K562 (cell line): ENCODE measurements at regions not wholly inside any gene's neighbourhood (a gene's known extent, or its start where the extent isn't known, plus 50 kb on each side); places are given as distances from the start of the nearest gene placed in this dataset.

Experiments used
- CREB5 ChIP-seq: fragments of 250-450 bp; sonication (Bioruptor Pico); IDR thresholded peaks from 2 replicates; pipeline ENCODE4 v1.5.0; 2020; ENCODE audit warnings: mild to moderate bottlenecking
- CUX1 ChIP-seq: fragments of 200-800 bp; sonication (Bioruptor generic); IDR thresholded peaks from 2 replicates; pipeline ENCODE4 v1.6.1; 2016; ENCODE audit warnings: missing genetic modification characterization, missing compliant biosample characterization
- PHB2 ChIP-seq: fragments of 450-650 bp; IDR thresholded peaks from 2 replicates; pipeline ENCODE4 v1.6.1; 2017; ENCODE audit warnings: low read depth
- TAF15 ChIP-seq: fragments of 200-400 bp; formaldehyde crosslinking; IDR thresholded peaks from 2 replicates; pipeline ENCODE4 v1.6.1; 2017; ENCODE audit warnings: mild to moderate bottlenecking, low read depth, low read length, moderate library complexity
- TAF9B ChIP-seq: fragments of 450-650 bp; IDR thresholded peaks from 2 replicates; pipeline ENCODE4 v1.6.1; 2018; ENCODE audit warnings: mild to moderate bottlenecking; ENCODE audit not compliant: partially characterized antibody
- TCF7 ChIP-seq: sonication (generic); IDR thresholded peaks from 2 replicates; pipeline ENCODE4 v1.6.1; 2016; ENCODE audit warnings: antibody characterized with exemption, borderline replicate concordance
- ZBTB9 ChIP-seq: fragments of 450-650 bp; formaldehyde crosslinking; IDR thresholded peaks from 2 replicates; pipeline ENCODE4 v1.4.0; 2020; ENCODE audit warnings: mild to moderate bottlenecking, moderate library complexity
- ZC3H4 ChIP-seq: sonication (generic); formaldehyde crosslinking; IDR thresholded peaks from 2 replicates; pipeline ENCODE4 v1.9.0; 2021; ENCODE audit warnings: missing genetic modification reagents, borderline replicate concordance
- ZNF12 ChIP-seq: sonication (generic); formaldehyde crosslinking; IDR thresholded peaks from 2 replicates; pipeline ENCODE4 v1.4.0; 2020; ENCODE audit warnings: mild to moderate bottlenecking, missing genetic modification reagents
- ZNF184 ChIP-seq: sonication (generic); formaldehyde crosslinking; IDR thresholded peaks from 2 replicates; pipeline ENCODE4 v1.5.0; 2020; ENCODE audit warnings: missing genetic modification reagents

GRCh38 chr6:9979996-9980395, 434.9 kb downstream of the TFAP2A start (continued):
- no peak for TF ChIP-seq CUX1 (CRISPR knock-in tag)
- TF ChIP-seq PHB2 = no peak
- TF ChIP-seq TAF15 = no peak
- no peak for TF ChIP-seq TCF7
- no peak for TF ChIP-seq TAF9B
- no peak for TF ChIP-seq ZBTB9 (CRISPR knock-in tag)
- no peak for TF ChIP-seq ZNF12 (CRISPR knock-in tag)
- no peak for TF ChIP-seq ZC3H4 (CRISPR knock-in tag)
- TF ChIP-seq ZNF184 = no peak
- TF ChIP-seq CREB5 (CRISPR knock-in tag) = no peak
- TF ChIP-seq, all 486 proteins: peak for 0
